ENCODE measurements at regions not wholly inside any gene's neighbourhood (a gene's known extent, or its start where the extent isn't known, plus 50 kb on each side); places are given as distances from the start of the nearest gene placed in this dataset.
A peak's percentile ranks its signal among the peaks of the same experiment; 100 is the strongest.

DNA sequence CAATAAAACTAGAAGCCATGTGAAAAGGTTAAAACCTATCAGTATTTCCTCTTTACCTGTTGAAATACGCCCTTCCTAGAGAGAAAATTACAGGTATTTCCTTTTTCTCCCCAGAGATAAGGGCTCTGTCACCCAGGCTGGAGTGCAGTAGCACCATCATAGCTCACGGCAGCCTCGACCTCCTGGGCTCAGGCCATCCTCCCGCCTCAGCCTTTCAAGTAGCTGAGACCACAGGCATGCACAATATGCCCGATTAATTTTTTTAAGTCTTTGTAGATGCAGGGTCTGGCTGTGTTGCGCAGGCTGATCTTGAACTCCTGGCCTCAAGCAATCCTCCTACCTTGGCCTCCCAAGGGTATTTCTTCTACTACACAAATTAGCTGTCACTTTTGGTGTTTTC lies 154.4 kb downstream of the HNRNPD start:
- intact Hi-C loops (cut with micrococcal nuclease; ENCODE audit: unreplicated experiment) (no loop called here), in situ Hi-C loops (cut with HindIII; ENCODE audit: low pct_unique_long_range_greater_than_20kb, low sequenced_read_pairs) (no loop called here)
- no peak overlapping the region for H3K27ac ChIP-seq (ENCODE audit: low read length)
- no peaks in the 10 kb centered on the region for H3K4me1 ChIP-seq (ENCODE audit: control insufficient read depth, insufficient read depth, low read length)
- no peak overlapping the region for H3K4me3 ChIP-seq (ENCODE audit: low read depth in 2 of 2, low read length in 2 of 2)
- CTCF ChIA-PET = no interaction called here
- POLR2A ChIA-PET = no interaction called here
- no peaks in the 10 kb centered on the region for H3K36me3 ChIP-seq (ENCODE audit: control insufficient read depth, insufficient read depth, low read length)
- TF ChIP-seq POLR2AphosphoS5 (IDR thresholded peaks at IDR 0.05; ENCODE audit: low read depth, low read length) (no peak), TCF7L2 (IDR thresholded peaks at IDR 0.05; ENCODE audit: low read depth, low read length) (no peak), SIN3A (IDR thresholded peaks at IDR 0.05; ENCODE audit: borderline replicate concordance, insufficient read depth, low read depth, low read length) (no peak)
- TF ChIP-seq, protein P1, sequence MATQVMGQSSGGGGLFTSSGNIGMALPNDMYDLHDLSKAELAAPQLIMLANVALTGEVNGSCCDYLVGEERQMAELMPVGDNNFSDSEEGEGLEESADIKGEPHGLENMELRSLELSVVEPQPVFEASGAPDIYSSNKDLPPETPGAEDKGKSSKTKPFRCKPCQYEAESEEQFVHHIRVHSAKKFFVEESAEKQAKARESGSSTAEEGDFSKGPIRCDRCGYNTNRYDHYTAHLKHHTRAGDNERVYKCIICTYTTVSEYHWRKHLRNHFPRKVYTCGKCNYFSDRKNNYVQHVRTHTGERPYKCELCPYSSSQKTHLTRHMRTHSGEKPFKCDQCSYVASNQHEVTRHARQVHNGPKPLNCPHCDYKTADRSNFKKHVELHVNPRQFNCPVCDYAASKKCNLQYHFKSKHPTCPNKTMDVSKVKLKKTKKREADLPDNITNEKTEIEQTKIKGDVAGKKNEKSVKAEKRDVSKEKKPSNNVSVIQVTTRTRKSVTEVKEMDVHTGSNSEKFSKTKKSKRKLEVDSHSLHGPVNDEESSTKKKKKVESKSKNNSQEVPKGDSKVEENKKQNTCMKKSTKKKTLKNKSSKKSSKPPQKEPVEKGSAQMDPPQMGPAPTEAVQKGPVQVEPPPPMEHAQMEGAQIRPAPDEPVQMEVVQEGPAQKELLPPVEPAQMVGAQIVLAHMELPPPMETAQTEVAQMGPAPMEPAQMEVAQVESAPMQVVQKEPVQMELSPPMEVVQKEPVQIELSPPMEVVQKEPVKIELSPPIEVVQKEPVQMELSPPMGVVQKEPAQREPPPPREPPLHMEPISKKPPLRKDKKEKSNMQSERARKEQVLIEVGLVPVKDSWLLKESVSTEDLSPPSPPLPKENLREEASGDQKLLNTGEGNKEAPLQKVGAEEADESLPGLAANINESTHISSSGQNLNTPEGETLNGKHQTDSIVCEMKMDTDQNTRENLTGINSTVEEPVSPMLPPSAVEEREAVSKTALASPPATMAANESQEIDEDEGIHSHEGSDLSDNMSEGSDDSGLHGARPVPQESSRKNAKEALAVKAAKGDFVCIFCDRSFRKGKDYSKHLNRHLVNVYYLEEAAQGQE (IDR thresholded peaks at IDR 0.05; ENCODE audit: insufficient read depth in 1 of 2, low read depth in 2 of 2, low read length in 1 of 2) = no peak
- TF ChIP-seq, protein P2, sequence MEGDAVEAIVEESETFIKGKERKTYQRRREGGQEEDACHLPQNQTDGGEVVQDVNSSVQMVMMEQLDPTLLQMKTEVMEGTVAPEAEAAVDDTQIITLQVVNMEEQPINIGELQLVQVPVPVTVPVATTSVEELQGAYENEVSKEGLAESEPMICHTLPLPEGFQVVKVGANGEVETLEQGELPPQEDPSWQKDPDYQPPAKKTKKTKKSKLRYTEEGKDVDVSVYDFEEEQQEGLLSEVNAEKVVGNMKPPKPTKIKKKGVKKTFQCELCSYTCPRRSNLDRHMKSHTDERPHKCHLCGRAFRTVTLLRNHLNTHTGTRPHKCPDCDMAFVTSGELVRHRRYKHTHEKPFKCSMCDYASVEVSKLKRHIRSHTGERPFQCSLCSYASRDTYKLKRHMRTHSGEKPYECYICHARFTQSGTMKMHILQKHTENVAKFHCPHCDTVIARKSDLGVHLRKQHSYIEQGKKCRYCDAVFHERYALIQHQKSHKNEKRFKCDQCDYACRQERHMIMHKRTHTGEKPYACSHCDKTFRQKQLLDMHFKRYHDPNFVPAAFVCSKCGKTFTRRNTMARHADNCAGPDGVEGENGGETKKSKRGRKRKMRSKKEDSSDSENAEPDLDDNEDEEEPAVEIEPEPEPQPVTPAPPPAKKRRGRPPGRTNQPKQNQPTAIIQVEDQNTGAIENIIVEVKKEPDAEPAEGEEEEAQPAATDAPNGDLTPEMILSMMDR (IDR thresholded peaks at IDR 0.05) = no peak
- BruUV-seq (replicated peaks) = no TSS peak
- no peaks in the 10 kb centered on the region for H3K27me3 ChIP-seq (ENCODE audit: control insufficient read depth, insufficient read depth, low read length)
- ATAC-seq (no peak), DNase-seq (ENCODE audit: low read depth, low spot score) (no peak)
- no peaks in the 10 kb centered on the region for H3K9me3 ChIP-seq (ENCODE audit: control insufficient read depth, insufficient read depth, low read depth, low read length)

DNA sequence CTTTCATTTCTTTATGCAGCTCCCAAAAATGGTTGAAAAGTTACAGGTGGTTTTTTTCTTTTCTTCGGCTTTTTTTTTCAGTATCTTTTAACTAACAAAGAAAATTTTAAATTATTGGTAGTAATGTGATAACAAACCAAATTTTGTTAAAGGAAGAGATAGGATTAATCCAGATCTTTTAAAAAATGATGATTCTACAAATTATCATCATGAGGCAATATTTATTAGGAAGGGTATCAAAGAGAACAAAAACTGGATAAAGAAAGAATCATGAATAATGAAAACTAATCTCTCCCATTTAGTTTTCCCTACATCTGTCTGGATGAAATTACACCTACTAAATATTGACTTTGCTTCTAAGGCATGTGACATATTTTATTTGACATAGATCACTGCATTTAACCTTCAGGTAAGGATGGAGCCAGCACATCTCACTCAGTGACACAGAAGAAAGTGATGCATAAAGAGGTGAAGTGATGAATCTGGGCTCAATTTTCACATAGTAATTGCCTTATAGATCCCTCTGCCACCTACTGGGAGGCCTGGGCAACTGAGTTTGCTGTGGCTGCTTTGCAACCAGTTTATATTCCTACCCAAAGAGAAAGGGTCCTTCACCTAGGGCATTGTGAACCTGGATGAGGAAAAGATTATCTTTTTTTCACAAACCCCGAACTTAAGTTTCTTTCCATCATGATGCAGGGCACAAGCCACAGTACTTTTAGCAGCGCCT lies 155.6 kb downstream of the HNRNPD start:
- no TSS peak for BruUV-seq (replicated peaks)
- H3K36me3 ChIP-seq (ENCODE audit: control insufficient read depth, insufficient read depth, low read length) = no peaks in the 10 kb centered on the region
- POLR2A ChIA-PET = no interaction called here
- DNase-seq (ENCODE audit: low read depth, low spot score) (no peak), ATAC-seq (no peak)
- no peaks in the 10 kb centered on the region for H3K27me3 ChIP-seq (ENCODE audit: control insufficient read depth, insufficient read depth, low read length)
- TF ChIP-seq, protein P1 (IDR thresholded peaks at IDR 0.05; ENCODE audit: insufficient read depth in 1 of 2, low read depth in 2 of 2, low read length in 1 of 2) = no peak
- TF ChIP-seq, protein P2 (IDR thresholded peaks at IDR 0.05) = peak; percentile 48
- CTCF ChIA-PET = no interaction called here
- in situ Hi-C loops (cut with HindIII; ENCODE audit: low pct_unique_long_range_greater_than_20kb, low sequenced_read_pairs) = no loop called here
- no peaks in the 10 kb centered on the region for H3K9me3 ChIP-seq (ENCODE audit: control insufficient read depth, insufficient read depth, low read depth, low read length)
- no peak overlapping the region for H3K27ac ChIP-seq (ENCODE audit: low read length)
- H3K4me3 ChIP-seq (ENCODE audit: low read depth in 2 of 2, low read length in 2 of 2) = no peak overlapping the region
- no peaks in the 10 kb centered on the region for H3K4me1 ChIP-seq (ENCODE audit: control insufficient read depth, insufficient read depth, low read length)
- intact Hi-C loops (cut with micrococcal nuclease; ENCODE audit: unreplicated experiment) = no loop called here

All from Panc1 (cell line).